ENCODE measurements at regions not wholly inside any gene's neighbourhood (a gene's known extent, or its start where the extent isn't known, plus 50 kb on each side); places are given as distances from the start of the nearest gene placed in this dataset.
A peak's percentile ranks its signal among the peaks of the same experiment; 100 is the strongest.

GRCh38 chr4:176001151-176002006, 64.3 kb upstream of the WDR17 start:
- H3K4me3 ChIP-seq (ENCODE audit: low read depth, low read length) = peak overlapping the region; percentile 48
- no peak for DNase-seq (ENCODE audit: low read depth)

GRCh38 chr4:176002007-176002613, 63.5 kb upstream of the WDR17 start:
- peak overlapping the region; percentile 48 for H3K4me3 ChIP-seq (ENCODE audit: low read depth, low read length)
- no peak for DNase-seq (ENCODE audit: low read depth)

GRCh38 chr4:176005766-176006165, 59.9 kb upstream of the WDR17 start:
- H3K4me3 ChIP-seq (ENCODE audit: low read depth, low read length) = no peak overlapping the region
- no peak for DNase-seq (ENCODE audit: low read depth)

GRCh38 chr4:176009254-176009653, 56.4 kb upstream of the WDR17 start:
- no peak for DNase-seq (ENCODE audit: low read depth)
- no peak overlapping the region for H3K4me3 ChIP-seq (ENCODE audit: low read depth, low read length)

- H3K4me3 ChIP-seq (ENCODE audit: low read depth, low read length) = no peak overlapping the region
- no peak for DNase-seq (ENCODE audit: low read depth)
These were observed 54.1 kb upstream of the WDR17 start for GRCh38 chr4:176011529-176011928.

- H3K4me3 ChIP-seq (ENCODE audit: low read depth, low read length) = no peak overlapping the region
- no peak for DNase-seq (ENCODE audit: low read depth)
These were observed 52.0 kb upstream of the WDR17 start for GRCh38 chr4:176013476-176014247.

GRCh38 chr4:176014583-176015108, 51.0 kb upstream of the WDR17 start:
- DNase-seq (ENCODE audit: low read depth) = no peak
- no peak overlapping the region for H3K4me3 ChIP-seq (ENCODE audit: low read depth, low read length)

Data from skeletal muscle cell (primary cell).